GM18870 (cell line): ENCODE measurements at regions not wholly inside any gene's neighbourhood (a gene's known extent, or its start where the extent isn't known, plus 50 kb on each side); places are given as distances from the start of the nearest gene placed in this dataset.

ENCODE experiments used
- ATAC-seq: cut with Tn5 transposase; IDR thresholded peaks from one replicate; pipeline ENCODE4 v1.9.1; 2021; ENCODE audit warnings: moderate library complexity; ENCODE audit not compliant: unreplicated experiment

GRCh38 chr2:7666596-7667259 lies 749.5 kb downstream of the RNF144A start:
- no peak for ATAC-seq

GRCh38 chr2:7667260-7667757 lies 750.1 kb downstream of the RNF144A start:
- no peak for ATAC-seq

GRCh38 chr2:7670905-7671641 lies 753.9 kb downstream of the RNF144A start:
- no peak for ATAC-seq

GRCh38 chr2:7672027-7672684 lies 754.9 kb downstream of the RNF144A start:
- no peak for ATAC-seq

- no peak for ATAC-seq
Observed at GRCh38 chr2:7672685-7673071, 755.5 kb downstream of the RNF144A start.

- ATAC-seq, result no peak
Observed at GRCh38 chr2:7673101-7673500, 755.9 kb downstream of the RNF144A start.

- no peak for ATAC-seq
Observed at GRCh38 chr2:7673853-7674252, 756.6 kb downstream of the RNF144A start.

- ATAC-seq, result no peak
Observed at GRCh38 chr2:7674606-7675005, 757.4 kb downstream of the RNF144A start.

GRCh38 chr2:7676714-7677113 lies 759.5 kb downstream of the RNF144A start:
- ATAC-seq, result no peak

GRCh38 chr2:7681881-7682461 lies 764.8 kb downstream of the RNF144A start:
- ATAC-seq, result no peak

GRCh38 chr2:7683196-7683595 lies 766.0 kb downstream of the RNF144A start:
- no peak for ATAC-seq

GRCh38 chr2:7683708-7684107 lies 766.5 kb downstream of the RNF144A start:
- ATAC-seq, result no peak

- ATAC-seq, result no peak
Observed at GRCh38 chr2:7685342-7686015, 768.3 kb downstream of the RNF144A start.

GRCh38 chr2:7686016-7686385 lies 768.8 kb downstream of the RNF144A start:
- ATAC-seq, result no peak

GRCh38 chr2:7691961-7692656 lies 774.9 kb downstream of the RNF144A start:
- no peak for ATAC-seq

GRCh38 chr2:7692657-7693161 lies 775.5 kb downstream of the RNF144A start:
- no peak for ATAC-seq

- no peak for ATAC-seq
Observed at GRCh38 chr2:7693246-7694075, 776.2 kb downstream of the RNF144A start.

GRCh38 chr2:7694076-7694985 lies 777.1 kb downstream of the RNF144A start:
- no peak for ATAC-seq
